Fibroblast of skin of right biceps (primary cell): ENCODE measurements at regions not wholly inside any gene's neighbourhood (a gene's known extent, or its start where the extent isn't known, plus 50 kb on each side); places are given as distances from the start of the nearest gene placed in this dataset.
"Not testable (repeated sequence)": the region's sequence is repeated elsewhere in the genome, so short reads cannot be mapped to it uniquely, and the experiment has no call there.

Experiments
- DNase-seq: peaks from one replicate; pipeline ENCODE4 v3.0.0-alpha.2; 2013

- no peak for DNase-seq
These were observed 465.3 kb upstream of the CDH4 start for GRCh38 chr20:60786686-60787217.

DNA sequence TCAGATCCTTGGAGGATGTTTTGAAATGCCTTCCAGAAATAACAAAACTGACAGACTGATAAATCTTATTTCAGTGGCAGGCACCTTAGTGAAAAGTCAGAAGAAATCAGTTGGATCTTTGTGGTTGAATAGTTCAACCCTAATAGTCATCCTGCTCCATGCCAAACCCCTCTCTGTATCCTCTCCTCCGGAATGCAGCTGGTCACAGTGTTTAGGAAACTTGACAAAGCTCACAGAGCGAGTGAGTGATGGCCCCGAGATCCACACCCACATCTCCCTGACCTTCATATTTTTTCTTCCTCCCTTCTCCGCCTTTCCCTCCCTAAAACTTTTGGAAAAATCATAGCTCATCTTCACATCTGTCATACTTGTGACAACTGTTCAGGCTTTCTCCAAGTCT is 464.8 kb upstream of the CDH4 start:
- peak; percentile 45 for DNase-seq

DNA sequence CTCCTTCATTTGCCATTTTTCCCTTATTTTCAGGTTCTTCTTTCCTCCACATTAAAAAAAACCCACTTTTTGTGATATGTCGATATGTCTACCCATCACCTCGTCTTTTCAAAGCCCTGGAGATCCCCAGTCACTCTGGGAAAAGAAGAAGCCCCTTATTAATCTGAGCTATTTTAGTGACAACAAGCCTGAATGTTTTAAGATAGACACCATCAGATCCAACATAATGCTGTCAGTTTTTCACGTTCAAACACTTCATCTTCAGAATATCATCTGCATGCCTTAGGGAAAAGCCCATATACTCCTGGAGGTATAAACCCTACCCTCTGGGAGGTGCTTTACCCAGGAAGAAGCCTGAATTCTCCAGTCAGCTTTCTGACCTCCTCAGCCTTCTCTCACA is 464.0 kb upstream of the CDH4 start:
- no peak for DNase-seq

DNA sequence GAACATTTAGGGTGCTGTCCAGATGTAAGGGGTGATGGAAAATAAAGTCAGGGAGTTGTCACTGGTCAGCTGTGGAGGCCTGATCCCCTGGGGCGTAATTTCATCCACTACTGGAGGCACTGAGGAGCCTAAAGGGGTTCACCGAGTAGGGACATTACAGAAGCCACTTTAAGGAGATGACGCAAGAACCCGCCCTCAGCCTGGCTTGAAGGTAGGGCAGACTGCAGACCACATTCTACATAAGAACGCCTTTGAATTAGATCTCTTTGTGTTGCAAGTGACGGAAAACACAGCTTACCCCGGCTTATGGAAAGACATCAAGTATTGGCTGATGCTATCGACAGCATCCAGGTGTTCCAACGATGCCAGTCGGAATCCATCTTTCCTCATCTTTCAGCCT is 462.7 kb upstream of the CDH4 start:
- no peak for DNase-seq

DNA sequence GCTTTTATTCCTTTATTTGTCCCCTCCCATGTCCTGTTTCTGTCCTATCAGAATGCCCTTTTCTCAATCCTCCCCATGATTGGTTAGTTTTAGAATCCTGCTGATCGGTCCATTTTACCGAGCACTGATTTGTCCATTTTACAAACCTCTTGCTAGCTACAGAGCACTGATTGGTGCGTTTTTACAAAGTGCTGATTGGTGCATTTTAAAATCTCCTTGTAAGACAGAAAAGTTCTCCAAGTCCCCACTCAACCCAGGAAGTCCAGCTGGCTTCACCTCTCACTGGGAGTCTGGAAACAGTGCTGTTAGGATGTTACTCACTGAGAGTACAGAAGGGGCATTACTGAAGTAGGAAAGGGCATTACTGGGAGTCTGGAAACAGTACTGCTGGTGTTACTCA is 461.7 kb upstream of the CDH4 start:
- DNase-seq: not testable (repeated sequence)

GRCh38 chr20:60791823-60792222 is 460.2 kb upstream of the CDH4 start:
- DNase-seq: no peak

DNA sequence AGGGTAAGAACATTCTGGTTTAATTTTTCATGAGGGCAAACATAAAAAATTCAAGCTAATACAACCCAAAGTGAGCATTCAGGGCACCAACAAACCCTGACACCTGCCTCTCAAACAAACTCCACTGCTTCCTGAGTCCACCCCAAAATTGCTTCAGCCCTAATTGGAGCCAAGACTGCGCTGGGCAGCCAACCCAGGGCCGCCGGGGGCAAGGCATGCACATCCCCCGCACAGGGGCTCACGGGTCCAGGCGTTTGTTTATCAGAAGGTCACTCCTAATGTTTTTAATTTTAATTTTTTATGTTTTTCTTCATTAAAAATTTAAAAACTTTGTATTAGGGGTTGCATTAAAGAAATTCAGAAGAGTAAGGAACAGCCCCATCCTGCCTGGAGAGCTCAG is 459.1 kb upstream of the CDH4 start:
- no peak for DNase-seq

- no peak for DNase-seq
These were observed 457.4 kb upstream of the CDH4 start for GRCh38 chr20:60794674-60795073.

- DNase-seq: no peak
These were observed 456.4 kb upstream of the CDH4 start for GRCh38 chr20:60795651-60796050.

DNA sequence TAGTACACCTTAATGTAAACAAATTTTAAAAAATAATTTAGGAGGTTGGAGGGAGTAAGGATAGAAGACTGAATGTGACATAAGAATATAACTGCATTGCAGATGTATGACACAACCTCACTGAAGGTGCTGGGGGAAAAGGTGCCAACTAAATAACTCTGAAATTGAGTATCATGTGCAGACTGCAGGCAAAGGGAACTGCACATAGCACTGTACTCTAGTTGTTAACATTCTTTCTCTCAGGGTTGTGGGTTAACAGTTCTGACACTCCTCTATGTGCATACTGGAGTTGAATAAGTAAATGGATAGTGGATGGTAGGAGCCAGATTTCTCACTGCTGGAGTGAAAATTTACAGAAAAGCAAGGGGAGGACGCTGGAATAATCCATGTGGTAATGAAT is 451.9 kb upstream of the CDH4 start:
- DNase-seq: no peak

- no peak for DNase-seq
These were observed 449.4 kb upstream of the CDH4 start for GRCh38 chr20:60802676-60803075.

DNA sequence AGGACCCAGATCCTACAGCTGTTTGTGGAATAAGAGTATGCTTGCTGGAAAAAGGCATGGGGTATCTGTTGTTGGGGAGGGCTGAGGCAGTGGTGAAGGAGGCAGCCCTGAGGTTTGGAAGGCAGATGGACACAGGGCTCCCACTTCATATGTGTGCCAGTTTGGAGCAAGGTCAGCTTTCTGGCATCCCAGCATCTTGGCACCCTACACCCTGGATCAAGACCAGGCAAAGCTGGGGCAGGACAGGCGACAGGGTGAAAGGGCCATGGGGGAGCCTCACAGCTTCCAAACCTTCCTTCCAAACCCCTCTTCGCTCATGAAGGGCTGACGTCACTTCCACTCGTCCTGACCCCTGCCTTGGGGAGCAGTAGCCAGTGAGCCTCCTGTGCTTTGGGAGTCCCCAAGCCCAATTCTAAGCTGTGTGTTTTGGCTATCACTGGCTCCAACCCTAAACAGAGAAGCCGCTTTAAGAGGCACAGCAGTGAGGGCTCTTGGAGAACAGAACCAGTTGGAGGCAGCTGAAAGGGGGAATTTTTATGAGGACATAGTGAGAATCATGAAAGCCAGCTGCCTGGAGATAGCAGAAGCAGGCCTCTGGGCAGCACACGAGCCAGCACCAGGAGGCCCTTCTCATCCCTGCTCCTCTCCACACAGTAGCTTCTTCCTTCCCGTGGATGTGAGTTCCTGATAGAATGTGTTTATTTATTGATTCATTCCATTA is 448.6 kb upstream of the CDH4 start:
- DNase-seq: no peak

GRCh38 chr20:60804240-60804917 is 447.7 kb upstream of the CDH4 start:
- DNase-seq: no peak

- DNase-seq: no peak
These were observed 447.0 kb upstream of the CDH4 start for GRCh38 chr20:60804918-60805630.

DNA sequence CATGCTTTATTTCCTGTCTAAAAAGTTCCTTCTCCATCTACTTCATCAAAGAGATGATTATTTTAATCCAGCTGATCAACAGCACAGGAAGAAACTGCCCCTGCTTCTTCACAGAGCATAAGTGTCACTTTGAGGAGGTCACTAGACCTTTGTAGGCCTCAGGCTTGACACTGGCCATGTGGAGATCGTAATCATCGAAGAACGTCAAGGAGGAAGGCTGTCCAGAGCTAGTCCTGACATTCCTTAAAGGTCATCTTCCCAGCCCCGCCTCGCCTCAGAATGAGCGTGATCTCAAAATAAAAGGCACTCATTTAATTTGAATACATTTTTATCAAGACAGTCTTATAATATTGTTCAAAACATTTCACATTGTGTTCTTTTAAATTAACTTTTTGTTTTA is 445.7 kb upstream of the CDH4 start:
- DNase-seq: no peak

GRCh38 chr20:60806824-60807223 is 445.2 kb upstream of the CDH4 start:
- no peak for DNase-seq

DNA sequence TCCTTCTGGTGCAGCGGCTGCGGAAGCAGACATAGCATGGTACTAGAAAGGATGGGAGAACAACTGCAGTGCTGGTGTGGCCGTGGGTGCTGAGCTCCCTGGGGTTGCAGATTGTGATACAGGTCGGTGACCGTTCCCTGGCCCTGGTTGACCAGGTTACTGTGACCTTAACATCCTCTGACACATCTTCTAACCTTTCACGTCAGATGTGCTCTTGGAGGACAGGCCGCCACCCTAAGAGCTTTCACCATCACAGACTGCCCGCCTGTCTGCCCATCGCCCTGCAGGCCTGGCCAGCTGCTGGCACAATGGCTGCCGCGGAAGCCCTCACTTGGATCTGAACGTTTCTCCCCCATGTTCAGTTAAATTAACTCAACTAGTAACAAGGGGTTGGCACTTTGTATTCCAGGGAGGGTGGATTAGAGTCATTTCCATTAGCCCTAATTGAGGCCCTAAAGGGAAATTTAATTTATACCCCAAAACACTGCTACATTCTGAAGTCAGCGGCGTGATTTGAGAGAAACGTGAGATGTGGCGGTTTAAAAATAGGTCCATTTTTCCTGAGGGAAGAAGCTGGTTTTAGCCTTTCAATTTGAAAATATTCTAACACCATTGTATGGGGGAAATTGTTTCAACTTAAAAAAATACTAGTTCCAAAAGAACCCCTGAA is 443.9 kb upstream of the CDH4 start:
- DNase-seq: no peak

DNA sequence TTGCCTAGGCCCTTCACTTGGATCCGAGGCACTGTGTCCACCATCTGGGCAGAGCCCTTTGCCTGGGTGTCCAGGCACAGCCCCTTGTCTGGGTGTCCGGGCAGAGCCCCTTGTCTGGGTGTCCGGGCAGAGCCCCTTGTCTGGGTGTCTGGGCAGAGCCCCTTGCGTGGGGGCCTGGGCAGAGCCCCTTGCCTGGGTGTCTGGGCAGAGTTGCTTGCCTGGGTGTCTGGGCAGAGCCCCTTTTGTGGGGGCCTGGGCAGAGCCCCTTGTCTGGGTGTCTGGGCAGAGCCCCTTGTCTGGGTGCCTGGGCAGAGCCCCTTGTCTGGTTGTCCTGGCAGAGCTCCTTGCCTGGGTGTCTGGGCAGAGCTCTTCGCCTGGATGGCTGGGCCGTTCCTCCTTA is 443.4 kb upstream of the CDH4 start:
- DNase-seq: no peak

DNA sequence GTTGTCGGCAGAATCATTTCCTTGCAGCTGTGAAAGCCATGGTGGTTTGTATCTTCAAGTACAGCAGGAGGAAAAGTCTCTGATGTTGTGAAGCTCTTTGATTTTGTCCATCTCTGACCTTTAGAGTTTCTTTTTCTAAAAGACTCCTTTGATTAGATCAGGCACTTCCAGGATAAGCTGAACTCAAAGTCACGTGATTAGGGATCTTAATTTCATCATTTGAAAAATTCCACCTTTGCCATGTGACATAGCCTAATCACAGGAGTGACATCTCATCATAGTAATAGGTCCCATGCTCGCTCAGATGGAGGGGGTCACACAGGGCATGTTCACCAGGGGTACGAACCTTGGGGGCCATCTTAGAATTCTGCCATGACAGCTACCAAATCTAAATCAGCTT is 441.5 kb upstream of the CDH4 start:
- no peak for DNase-seq

DNA sequence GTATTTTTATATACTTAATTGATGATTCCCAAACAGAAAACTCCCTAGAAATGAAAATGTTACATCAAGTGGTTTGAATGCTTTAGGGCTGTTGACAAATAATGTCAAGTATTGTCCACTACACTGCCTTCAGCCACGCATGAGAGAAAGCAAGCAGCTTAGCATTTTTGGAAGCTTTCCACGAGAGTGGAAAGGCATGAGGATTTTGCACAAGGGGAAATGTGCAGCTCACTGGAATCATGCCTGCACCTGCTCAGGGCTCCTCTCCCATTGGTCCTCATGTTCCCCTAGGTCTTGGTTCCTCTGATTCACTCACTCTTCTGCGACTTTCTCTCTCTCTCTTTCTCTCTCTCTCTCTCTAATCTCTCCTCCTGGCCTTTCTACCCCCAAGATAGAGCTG is 439.5 kb upstream of the CDH4 start:
- no peak for DNase-seq

DNA sequence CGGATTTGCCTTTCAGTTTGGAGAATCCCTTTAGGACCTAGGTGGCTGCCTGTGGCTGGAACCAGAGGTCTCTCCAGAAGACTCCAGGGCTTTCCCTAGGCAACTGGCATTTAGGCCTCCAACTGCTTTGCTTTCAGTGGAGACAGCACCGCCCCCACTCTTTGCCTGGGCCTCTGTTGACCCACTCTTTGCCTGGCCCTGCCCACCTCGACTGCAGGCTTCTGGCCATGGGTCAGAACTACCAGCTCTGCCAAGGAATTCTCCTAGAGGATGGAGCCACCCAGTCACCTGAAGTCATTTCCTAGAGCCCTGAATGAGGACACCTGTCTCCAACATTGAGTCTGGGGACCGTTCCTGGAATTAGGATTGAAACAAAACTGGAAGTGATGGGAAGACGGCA is 439.0 kb upstream of the CDH4 start:
- DNase-seq: no peak

GRCh38 chr20:60815656-60816055 is 436.4 kb upstream of the CDH4 start:
- DNase-seq: no peak

DNA sequence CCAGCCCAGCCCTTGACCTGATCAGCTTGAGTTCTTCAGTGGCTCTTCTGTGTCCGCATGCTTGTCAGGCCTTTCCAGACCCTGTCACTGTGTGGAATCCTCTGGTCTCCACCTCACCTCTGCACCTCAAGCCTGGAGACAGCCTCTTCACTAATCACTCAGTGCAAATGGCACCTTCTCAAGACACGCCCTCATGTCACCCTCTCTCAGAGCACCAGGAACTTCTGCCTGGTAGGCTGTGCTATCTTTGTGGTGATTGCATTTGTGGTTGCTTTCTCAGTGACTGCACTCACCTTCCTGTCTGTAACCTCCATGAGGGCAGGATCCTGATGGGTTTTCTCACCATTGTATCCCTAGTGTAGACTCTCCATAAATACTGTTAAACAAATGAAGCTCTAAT is 435.2 kb upstream of the CDH4 start:
- DNase-seq: no peak
